IMR-90 (cell line): ENCODE measurements at regions not wholly inside any gene's neighbourhood (a gene's known extent, or its start where the extent isn't known, plus 50 kb on each side); places are given as distances from the start of the nearest gene placed in this dataset.

Experiments
- ATAC-seq: fragments of 200-7000 bp; cut with Tn5 transposase; 2 replicates; pipeline ENCODE4 v1.9.1; 2020; ENCODE audit warnings: low read depth, mild to moderate bottlenecking, moderate library complexity
- BruUV-seq: library from RNA; stranded (reverse); fragments of 400-500 nt; replicated peaks from 2 replicates; lab custom pipeline; 2021; lab: Mats Ljungman, UMichigan
- CTCF ChIA-PET: fragments of 300-600 bp; formaldehyde crosslinking; extraction: SDS; loops from one replicate; lab custom pipeline; 2021; ENCODE audit warnings: antibody characterized with exemption; lab: Yijun Ruan, JAX
- POLR2A ChIA-PET: fragments of 300-600 bp; sonication (Branson Sonifier 250); formaldehyde crosslinking; loops from one replicate; lab custom pipeline; 2022; ENCODE audit warnings: antibody characterized with exemption; ENCODE audit not compliant: unreplicated experiment; lab: Charles Lee
- DNase-seq: peaks from one replicate; pipeline ENCODE4 v3.0.0; 2013
- H2AFZ ChIP-seq: replicated peaks from 2 replicates; pipeline ENCODE3; 2013; ENCODE audit warnings: low read length, mild to moderate bottlenecking; ENCODE audit not compliant: poor library complexity
- H2AK5ac ChIP-seq: 2 replicates; pipeline ENCODE4 v1.6.1; 2013; ENCODE audit warnings: low read depth, low read length, inconsistent platforms
- H2AK9ac ChIP-seq: replicated peaks from 2 replicates; pipeline ENCODE3; 2013; ENCODE audit warnings: mild to moderate bottlenecking, low read depth, low read length, moderate library complexity; ENCODE audit not compliant: poor library complexity
- H2BK120ac ChIP-seq: 2 replicates; pipeline ENCODE4 v1.6.1; 2013; ENCODE audit warnings: low read depth, low read length, inconsistent platforms
- H2BK15ac ChIP-seq: 3 replicates; pipeline ENCODE4 v1.6.1; 2013; ENCODE audit warnings: low read depth, low read length, inconsistent platforms
- H2BK20ac ChIP-seq: 2 replicates; pipeline ENCODE4 v1.6.1; 2013; ENCODE audit warnings: low read depth, mild to moderate bottlenecking, inconsistent platforms, low read length, moderate library complexity
- H2BK5ac ChIP-seq: 2 replicates; pipeline ENCODE4 v1.6.1; 2013; ENCODE audit warnings: mild to moderate bottlenecking, low read depth, low read length, inconsistent platforms; ENCODE audit not compliant: poor library complexity, severe bottlenecking
- H3K14ac ChIP-seq: replicated peaks from 2 replicates; pipeline ENCODE4 v1.6.1; 2013; ENCODE audit warnings: low read depth, low read length, inconsistent platforms
- H3K18ac ChIP-seq: 2 replicates; pipeline ENCODE4 v1.6.1; 2013; ENCODE audit warnings: low read depth, low read length, control low read depth
- H3K23ac ChIP-seq: 2 replicates; pipeline ENCODE4 v1.6.1; 2013; ENCODE audit warnings: low read depth, low read length, inconsistent platforms
- H3K27ac ChIP-seq: 2 replicates; pipeline ENCODE4 v1.5.1; 2013; ENCODE audit warnings: mild to moderate bottlenecking, control low read depth, low read length; ENCODE audit not compliant: insufficient read depth
- H3K27me3 ChIP-seq: 2 replicates; pipeline ENCODE4 v1.6.1; 2013; ENCODE audit warnings: low read length; ENCODE audit not compliant: control insufficient read depth, insufficient read depth
- H3K36me3 ChIP-seq: 2 replicates; pipeline ENCODE4 v1.6.1; 2013; ENCODE audit warnings: low read length, mixed read lengths; ENCODE audit not compliant: control insufficient read depth, insufficient read depth
- H3K4ac ChIP-seq: 2 replicates; pipeline ENCODE4 v1.6.1; 2013; ENCODE audit warnings: low read depth, low read length, inconsistent platforms
- H3K4me1 ChIP-seq: 2 replicates; pipeline ENCODE4 v1.6.1; 2013; ENCODE audit warnings: low read length, mixed read lengths; ENCODE audit not compliant: control insufficient read depth, insufficient read depth
- H3K4me2 ChIP-seq: 2 replicates; pipeline ENCODE4 v1.6.1; 2013; ENCODE audit warnings: low read depth, mild to moderate bottlenecking, control low read depth, low read length, moderate library complexity
- H3K4me3 ChIP-seq: 2 replicates; pipeline ENCODE4 v1.5.1; 2013; ENCODE audit warnings: low read depth, mild to moderate bottlenecking, control low read depth, low read length, moderate library complexity; ENCODE audit not compliant: insufficient read depth
- H3K56ac ChIP-seq: 2 replicates; pipeline ENCODE4 v1.6.1; 2013; ENCODE audit warnings: low read length, inconsistent platforms; ENCODE audit not compliant: insufficient read depth; ENCODE audit errors: extremely low read depth
- H3K79me1 ChIP-seq, 2 experiments: 2 replicates each; pipeline ENCODE4 v1.6.1; 2013; ENCODE audit warnings: low read length in 2 of 2, inconsistent platforms in 1 of 2, low read depth in 1 of 2
- H3K9ac ChIP-seq: 2 replicates; pipeline ENCODE4 v1.6.1; 2013; ENCODE audit warnings: low read depth, low read length, control low read depth
- H3K9me1 ChIP-seq: 2 replicates; pipeline ENCODE4 v1.6.1; 2013; ENCODE audit warnings: low read length, inconsistent platforms; ENCODE audit not compliant: insufficient read depth
- H3K9me3 ChIP-seq: 2 replicates; pipeline ENCODE4 v1.6.1; 2013; ENCODE audit warnings: low read length; ENCODE audit not compliant: control insufficient read depth, insufficient read depth
- H4K20me1 ChIP-seq: 2 replicates; pipeline ENCODE4 v1.6.1; 2013; ENCODE audit warnings: low read length, inconsistent platforms; ENCODE audit not compliant: insufficient read depth
- H4K5ac ChIP-seq: 2 replicates; pipeline ENCODE4 v1.6.1; 2013; ENCODE audit warnings: mild to moderate bottlenecking, low read depth, low read length, control low read depth
- H4K8ac ChIP-seq, 2 experiments: 2 replicates each; pipeline ENCODE4 v1.6.1; 2013; ENCODE audit warnings: low read depth in 2 of 2, low read length in 2 of 2, control low read depth in 1 of 2, inconsistent platforms in 1 of 2
- H4K91ac ChIP-seq: 2 replicates; pipeline ENCODE4 v1.6.1; 2013; ENCODE audit warnings: low read depth, low read length, inconsistent platforms; ENCODE audit not compliant: insufficient read depth
- BHLHE40 ChIP-seq: fragments of 150-350 bp; IDR thresholded peaks from 2 replicates; pipeline ENCODE4 v1.6.1; 2016; ENCODE audit warnings: mild to moderate bottlenecking, low read depth, low read length
- FOS ChIP-seq: fragments of 150-350 bp; IDR thresholded peaks from 2 replicates; pipeline ENCODE4 v1.6.1; 2016; ENCODE audit warnings: low read depth, low read length
- MAFK ChIP-seq: IDR thresholded peaks from 2 replicates; pipeline ENCODE4 v1.6.1; 2012; ENCODE audit warnings: low read depth, low read length, improper control_type of control experiment
- MXI1 ChIP-seq: IDR thresholded peaks from 2 replicates; pipeline ENCODE4 v1.6.1; 2012; ENCODE audit warnings: low read depth, mild to moderate bottlenecking, low read length, moderate library complexity, borderline replicate concordance
- NFE2L2 ChIP-seq: fragments of 150-350 bp; IDR thresholded peaks from 2 replicates; pipeline ENCODE4 v1.6.1; 2016; ENCODE audit warnings: low read depth, mild to moderate bottlenecking, low read length
- RAD21 ChIP-seq: IDR thresholded peaks from 2 replicates; pipeline ENCODE4 v1.6.1; 2012; ENCODE audit warnings: low read length, improper control_type of control experiment
- WGBS, 2 experiments: methylation state at CpG; one replicate each; pipeline versions ENCODE4 v1.1.5 to v1.1.7; 2013; ENCODE audit warnings: missing lambda C conversion rate in 2 of 2; ENCODE audit not compliant: insufficient read length in 1 of 2; ENCODE audit errors: extremely low coverage in 2 of 2; 5-methylcytosine and 5-hydroxymethylcytosine counted together
- dilution Hi-C: fragments of 300-500 bp; cut with HindIII; formaldehyde crosslinking; loops from one replicate; pipeline ENCODE4 v1.14.3; 2018; ENCODE audit warnings: low sequenced_read_pairs; ENCODE audit not compliant: unreplicated experiment
- in situ Hi-C: fragments of 300-500 bp; cut with MboI; formaldehyde crosslinking; loops from 3 replicates; pipeline ENCODE4 v1.14.3; 2019; ENCODE audit warnings: low sequenced_read_pairs, inconsistent platforms, mixed read lengths
- intact Hi-C: fragments of 100-400 bp; cut with micrococcal nuclease; formaldehyde crosslinking; loops from 2 replicates; pipeline ENCODE4 v1.10.0; 2022
- TF ChIP-seq, protein P1 (sequence below): conservative IDR thresholded peaks from 2 replicates; pipeline ENCODE4 v1.5.1; 2012; ENCODE audit warnings: mild to moderate bottlenecking, low read depth, low read length, improper control_type of control experiment

DNA sequence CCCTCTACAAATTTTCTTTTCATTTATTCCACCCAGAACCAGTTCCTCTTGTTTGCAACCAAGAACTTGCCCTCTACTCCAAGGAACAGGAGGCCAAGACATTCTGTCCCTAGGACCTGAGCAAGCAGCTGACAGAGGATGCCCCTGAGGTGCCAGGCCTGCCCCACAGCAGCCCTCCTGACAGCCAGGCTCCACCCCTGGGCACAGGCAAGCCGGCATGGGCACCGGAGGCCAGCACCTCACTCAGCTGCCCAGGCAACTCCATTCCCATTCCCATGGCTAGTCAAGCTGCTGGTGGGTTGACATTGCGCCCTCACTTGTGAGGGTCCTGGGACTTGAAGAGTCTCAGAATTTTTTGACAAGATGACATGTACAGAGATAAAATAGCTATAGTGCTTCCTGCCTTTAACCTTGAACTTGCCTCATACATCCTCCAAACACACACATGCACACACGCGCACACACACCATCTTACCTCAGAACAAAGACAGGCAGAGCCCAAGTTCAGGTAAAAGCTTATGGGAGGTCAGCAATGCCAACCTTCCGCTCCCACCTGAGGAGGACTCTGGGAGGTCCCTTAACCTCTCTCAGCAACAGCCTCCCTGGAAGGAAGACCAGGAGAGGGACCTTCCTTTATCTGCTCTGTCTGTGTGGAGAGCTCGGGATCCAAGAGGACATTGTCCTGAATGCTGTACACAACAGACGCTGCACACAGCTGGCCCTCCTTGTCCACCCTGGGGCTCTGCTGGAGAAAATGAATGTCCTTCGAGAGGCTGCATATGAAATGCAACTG is 620.9 kb upstream of the CADM1 start:
- intact Hi-C loops (no loop called here), in situ Hi-C loops (no loop called here), dilution Hi-C loops (no loop called here)
- no peak overlapping the region for H2BK20ac ChIP-seq
- no peak overlapping the region for H4K91ac ChIP-seq
- no peaks in the 10 kb centered on the region for H3K9me3 ChIP-seq
- no peak overlapping the region for H3K23ac ChIP-seq
- no peak overlapping the region for H2BK15ac ChIP-seq
- no peaks in the 10 kb centered on the region for H4K20me1 ChIP-seq
- no peak overlapping the region for H3K4ac ChIP-seq
- H3K9me1 ChIP-seq = no peaks in the 10 kb centered on the region
- no peak for DNase-seq
- CTCF ChIA-PET = interaction anchor here (0.6 kb wide), 1 partner anchor 20 kb away, joined by 6 read pairs; no protein-coding TSS in a partner anchor
- no peak overlapping the region for H2BK120ac ChIP-seq
- no peak overlapping the region for H2AK9ac ChIP-seq
- H3K79me1 ChIP-seq = no peaks in the 10 kb centered on the region
- H3K27me3 ChIP-seq = no peaks in the 10 kb centered on the region
- H3K36me3 ChIP-seq = no peaks in the 10 kb centered on the region
- no TSS peak for BruUV-seq
- H4K5ac ChIP-seq = no peak overlapping the region
- POLR2A ChIA-PET = no interaction called here
- H2BK5ac ChIP-seq = no peak overlapping the region
- no peak overlapping the region for H4K8ac ChIP-seq
- no peaks in the 10 kb centered on the region for H3K4me1 ChIP-seq
- H2AFZ ChIP-seq = no peak overlapping the region
- no peak overlapping the region for H2AK5ac ChIP-seq
- no peak overlapping the region for H3K56ac ChIP-seq
- H3K27ac ChIP-seq = no peak overlapping the region
- TF ChIP-seq FOS (no peak), MXI1 (no peak), MAFK (no peak), RAD21 (no peak), BHLHE40 (no peak), NFE2L2 (no peak)
- TF ChIP-seq, protein P1, sequence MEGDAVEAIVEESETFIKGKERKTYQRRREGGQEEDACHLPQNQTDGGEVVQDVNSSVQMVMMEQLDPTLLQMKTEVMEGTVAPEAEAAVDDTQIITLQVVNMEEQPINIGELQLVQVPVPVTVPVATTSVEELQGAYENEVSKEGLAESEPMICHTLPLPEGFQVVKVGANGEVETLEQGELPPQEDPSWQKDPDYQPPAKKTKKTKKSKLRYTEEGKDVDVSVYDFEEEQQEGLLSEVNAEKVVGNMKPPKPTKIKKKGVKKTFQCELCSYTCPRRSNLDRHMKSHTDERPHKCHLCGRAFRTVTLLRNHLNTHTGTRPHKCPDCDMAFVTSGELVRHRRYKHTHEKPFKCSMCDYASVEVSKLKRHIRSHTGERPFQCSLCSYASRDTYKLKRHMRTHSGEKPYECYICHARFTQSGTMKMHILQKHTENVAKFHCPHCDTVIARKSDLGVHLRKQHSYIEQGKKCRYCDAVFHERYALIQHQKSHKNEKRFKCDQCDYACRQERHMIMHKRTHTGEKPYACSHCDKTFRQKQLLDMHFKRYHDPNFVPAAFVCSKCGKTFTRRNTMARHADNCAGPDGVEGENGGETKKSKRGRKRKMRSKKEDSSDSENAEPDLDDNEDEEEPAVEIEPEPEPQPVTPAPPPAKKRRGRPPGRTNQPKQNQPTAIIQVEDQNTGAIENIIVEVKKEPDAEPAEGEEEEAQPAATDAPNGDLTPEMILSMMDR = no peak
- no peak overlapping the region for H3K14ac ChIP-seq
- no peak overlapping the region for H3K18ac ChIP-seq
- WGBS, 2 experiments = 70% methylated on average over 2 of the region's 9 CpGs; no CpG with 5 or more reads in 1 of the 2 experiments
- no peak overlapping the region for H3K4me2 ChIP-seq
- H3K9ac ChIP-seq = no peak overlapping the region
- no peak for ATAC-seq
- H3K4me3 ChIP-seq = no peak overlapping the region
